ENCODE measurements at regions not wholly inside any gene's neighbourhood (a gene's known extent, or its start where the extent isn't known, plus 50 kb on each side); places are given as distances from the start of the nearest gene placed in this dataset.

GRCh38 chr7:33757563-33758165, 147.7 kb upstream of the BMPER start:
- no peak for DNase-seq

DNA sequence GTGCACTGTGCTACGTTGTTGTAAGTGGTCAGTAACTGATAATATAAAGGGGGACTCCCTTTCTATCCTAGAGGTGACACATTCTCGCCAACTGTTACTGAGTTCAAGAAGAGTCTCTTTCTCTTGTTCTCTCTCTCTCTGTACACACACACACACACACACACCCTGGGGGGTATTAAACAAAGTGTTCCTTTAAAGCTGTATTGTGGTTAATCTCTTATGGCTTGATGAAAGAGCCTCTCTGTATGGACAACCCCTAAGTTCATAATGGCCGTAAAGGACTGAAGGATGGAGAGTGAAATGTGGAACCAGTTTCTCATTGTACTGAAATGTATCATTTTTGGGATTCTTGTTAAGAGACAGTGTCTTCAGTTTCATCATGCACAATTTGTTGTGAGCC, 145.2 kb upstream of the BMPER start:
- DNase-seq = no peak

DNA sequence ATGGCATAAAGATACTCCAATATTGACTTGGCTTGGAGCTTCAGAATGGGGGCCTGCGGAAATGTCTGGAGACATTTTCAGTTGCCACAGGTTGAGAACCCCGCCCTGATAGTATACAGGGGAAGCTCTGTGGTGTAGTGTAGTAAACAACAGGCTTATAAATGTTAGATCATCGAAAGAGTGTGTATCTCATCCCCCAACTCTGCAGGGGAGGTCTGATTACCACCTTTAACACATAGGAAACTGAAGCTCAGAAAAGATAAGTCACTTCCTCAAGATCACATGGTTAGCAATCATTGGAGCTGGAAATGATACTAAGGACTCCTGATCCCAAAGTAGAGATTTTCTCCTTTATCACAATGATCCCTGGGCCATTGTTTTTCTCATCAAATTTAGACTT, 144.5 kb upstream of the BMPER start:
- no peak for DNase-seq

DNA sequence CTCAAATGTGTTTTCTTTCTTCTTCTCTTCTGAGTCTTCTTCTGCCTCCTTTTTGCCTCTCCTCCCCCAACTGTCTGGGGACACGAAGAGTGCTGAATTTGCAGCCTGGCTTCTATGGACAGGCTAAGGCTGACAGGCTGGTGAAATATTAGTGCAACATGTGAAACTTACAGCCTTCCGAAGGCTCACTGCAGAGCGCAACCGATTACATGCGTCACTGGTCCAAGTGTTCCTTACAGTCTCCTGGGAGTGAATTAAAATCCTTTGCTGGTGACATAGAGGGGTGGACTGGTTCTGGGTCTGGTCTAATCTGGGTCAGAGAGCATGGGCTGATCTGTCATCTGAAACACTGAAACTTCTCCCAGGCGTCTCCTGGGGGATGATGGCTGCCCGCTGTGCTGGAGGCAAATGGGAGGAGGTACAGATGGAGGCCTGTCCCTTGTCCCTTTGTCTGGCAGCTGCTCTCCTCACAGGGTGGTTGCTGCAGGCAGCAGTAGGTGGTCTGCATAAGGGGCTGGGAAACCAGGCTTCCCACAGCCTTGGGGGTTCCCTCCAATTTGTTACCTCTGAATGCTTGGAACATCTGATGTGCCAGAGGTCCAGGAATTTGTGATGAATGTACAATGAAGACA, 143.8 kb upstream of the BMPER start:
- DNase-seq = no peak

DNA sequence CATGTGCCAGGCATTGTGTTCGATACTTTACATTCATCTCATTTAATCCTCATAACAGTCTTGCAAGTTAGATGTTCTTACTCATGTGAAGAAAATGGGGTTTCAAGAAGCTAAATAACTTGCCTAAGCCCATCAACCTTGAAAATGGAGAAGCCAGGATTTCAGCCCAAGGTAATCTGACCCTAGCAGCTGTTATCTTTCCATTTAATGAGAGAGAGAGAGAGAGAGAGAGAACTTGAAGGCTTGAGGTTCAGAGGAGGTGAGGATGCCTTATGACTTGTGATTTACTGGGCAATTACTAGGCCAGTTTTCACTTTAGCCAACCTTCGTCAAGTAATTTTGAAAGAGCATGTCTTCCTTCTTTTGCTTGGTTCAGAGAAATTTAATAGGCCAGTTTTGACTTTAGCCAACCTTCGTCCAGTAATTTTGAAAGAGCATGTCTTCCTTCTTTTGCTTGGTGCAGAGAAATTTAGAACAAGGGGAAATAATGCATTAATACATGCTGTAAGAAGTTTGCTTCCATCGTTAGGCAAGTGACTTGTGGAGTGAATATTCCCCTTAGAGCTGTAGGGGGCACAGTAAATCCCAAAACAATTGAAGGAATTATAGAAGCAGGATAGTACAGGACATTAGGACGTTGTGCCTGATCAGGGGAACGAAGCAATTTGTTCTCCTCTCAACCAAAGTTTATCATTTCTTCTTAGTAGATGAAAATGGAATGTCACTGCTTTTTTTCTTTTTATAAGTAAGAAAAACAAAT, 143.0 kb upstream of the BMPER start:
- DNase-seq = no peak

GRCh38 chr7:33762911-33763306, 142.4 kb upstream of the BMPER start:
- DNase-seq = no peak

DNA sequence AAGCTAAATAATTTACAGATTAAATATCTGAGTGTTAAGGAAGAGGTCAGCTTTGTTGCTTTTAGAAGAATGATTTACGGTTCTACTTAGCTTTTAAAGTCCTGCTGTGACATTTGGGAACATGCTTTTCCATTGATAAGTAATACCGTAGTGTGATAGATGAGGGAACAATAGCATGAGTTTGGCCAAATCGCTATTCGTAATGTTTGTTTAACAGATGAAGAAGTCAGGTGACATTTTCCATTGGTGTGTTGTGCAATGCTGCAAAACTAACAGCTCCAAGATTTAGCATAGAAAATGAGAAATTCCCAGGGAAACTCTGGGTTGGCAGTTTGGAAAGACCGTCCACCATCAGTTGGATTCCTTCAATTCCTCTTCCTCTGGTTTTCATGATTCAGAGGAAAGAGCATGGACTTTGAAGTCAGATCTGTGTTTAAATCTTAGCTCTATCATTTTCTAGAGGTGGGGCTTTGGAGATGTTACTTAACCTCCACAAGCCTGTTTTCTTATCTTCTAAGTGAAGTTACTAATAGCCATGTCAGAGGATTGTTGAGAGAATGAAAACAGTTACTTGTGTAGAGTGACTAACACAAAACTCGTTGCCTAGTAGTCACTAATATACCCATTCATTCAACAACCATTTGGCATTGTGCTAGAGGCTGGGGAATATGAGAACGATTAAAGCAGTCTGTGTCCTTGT, 140.4 kb upstream of the BMPER start:
- no peak for DNase-seq

DNA sequence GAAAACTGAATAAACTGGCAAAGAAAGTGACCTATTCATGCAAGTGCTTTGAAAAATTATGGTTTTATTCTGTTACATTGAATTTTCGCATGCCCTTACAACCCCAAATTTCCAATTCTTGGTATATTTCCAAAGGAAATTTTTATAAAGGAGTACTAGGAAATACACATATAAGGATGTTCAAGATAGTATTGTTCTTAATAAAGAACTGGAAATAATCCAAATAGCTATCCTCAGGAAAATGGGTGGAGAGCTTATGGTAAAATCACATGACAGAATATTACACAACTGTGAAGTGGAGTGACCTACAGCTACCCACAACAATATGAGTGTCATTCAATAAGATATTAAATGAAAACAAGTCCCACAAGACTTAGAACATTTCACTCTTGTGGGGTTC, 138.9 kb upstream of the BMPER start:
- no peak for DNase-seq

DNA sequence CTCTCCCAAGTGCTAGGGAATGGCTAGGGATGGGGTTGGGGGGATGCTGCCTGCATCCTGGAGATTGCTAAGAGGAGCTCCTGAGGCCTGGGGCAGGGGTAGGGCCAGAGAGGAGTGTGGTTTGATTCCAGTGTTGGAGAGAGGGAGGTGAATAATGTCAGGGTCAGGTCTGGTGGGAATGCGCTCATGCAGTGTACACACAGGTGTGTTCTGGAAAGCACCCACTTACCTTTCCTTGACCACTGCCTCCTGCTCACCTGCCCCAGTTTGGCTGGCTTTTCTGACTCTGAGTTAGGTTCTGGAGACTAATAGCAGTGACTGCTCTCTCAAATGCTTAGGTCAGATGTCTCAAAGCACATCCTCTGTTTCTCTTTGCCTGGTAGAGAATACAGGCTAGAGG, 135.4 kb upstream of the BMPER start:
- no peak for DNase-seq

GRCh38 chr7:33770576-33770975, 134.8 kb upstream of the BMPER start:
- DNase-seq = no peak

GRCh38 chr7:33771422-33771821, 133.9 kb upstream of the BMPER start:
- no peak for DNase-seq

DNA sequence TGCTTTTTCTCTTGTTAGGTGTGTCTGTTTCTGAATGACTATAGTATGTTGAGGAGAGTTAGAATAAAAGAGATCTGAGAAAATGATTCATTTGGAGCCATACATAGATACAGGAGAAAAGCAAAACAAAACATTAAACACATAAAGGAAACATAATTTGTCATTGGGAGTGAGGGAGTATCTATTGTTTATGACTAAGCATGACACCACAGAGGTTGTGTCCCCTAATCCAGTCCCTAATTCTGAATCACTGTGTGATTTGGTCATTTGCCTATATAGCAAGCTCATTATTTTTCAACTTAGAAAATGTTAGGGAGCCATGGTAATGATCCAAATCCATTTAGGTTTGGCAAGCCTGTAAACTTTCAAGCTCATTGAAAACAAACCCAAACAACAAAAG, 132.3 kb upstream of the BMPER start:
- DNase-seq = no peak

- peak; percentile 26 for DNase-seq
Measured at GRCh38 chr7:33774762-33775523, 130.4 kb upstream of the BMPER start.

- no peak for DNase-seq
Measured at GRCh38 chr7:33775790-33776189, 129.5 kb upstream of the BMPER start.

GRCh38 chr7:33776788-33777187, 128.6 kb upstream of the BMPER start:
- DNase-seq = no peak

- no peak for DNase-seq
Measured at GRCh38 chr7:33778195-33778594, 127.1 kb upstream of the BMPER start.

DNA sequence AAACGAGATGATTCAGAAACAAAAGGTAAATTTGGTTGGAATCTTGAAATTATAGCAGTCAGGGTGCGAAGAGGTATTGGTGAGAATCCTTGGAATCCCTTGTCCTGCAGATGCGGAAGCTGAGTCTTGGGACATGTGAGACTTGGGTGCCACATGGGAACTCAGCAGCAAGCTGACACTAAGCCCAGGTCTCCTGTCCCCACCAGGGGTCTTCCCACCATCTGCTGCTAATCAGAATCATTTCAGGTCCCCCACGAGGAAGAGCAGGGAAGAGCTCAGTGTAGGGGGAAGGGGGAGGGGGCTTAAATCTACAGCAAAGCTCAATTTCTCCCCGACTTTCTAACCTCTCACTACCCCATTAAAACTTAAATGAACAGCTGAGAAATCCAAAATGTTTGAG, 126.1 kb upstream of the BMPER start:
- no peak for DNase-seq

- no peak for DNase-seq
Measured at GRCh38 chr7:33781167-33781566, 124.2 kb upstream of the BMPER start.

- no peak for DNase-seq
Measured at GRCh38 chr7:33781796-33782195, 123.5 kb upstream of the BMPER start.

DNA sequence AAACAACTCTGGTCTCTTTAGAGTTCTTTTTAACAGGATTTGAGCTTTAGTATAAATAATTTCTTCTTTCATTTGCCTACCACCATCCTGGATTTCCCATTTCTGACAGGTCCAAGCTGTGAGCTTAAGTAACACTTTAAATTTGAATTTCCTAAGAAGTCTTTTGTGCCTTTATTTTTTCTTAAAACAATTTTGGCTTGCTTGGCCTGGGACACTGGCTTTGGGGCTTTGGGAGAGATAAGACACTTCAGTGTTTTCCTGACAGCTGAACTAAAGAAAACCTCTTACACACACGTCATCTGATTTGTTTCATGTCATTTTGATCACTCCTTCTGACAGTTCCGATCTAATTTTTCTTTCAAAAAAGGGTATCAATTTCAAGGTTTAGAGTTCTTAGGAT, 121.3 kb upstream of the BMPER start:
- no peak for DNase-seq

GRCh38 chr7:33788531-33788930, 116.8 kb upstream of the BMPER start:
- DNase-seq = no peak

DNA sequence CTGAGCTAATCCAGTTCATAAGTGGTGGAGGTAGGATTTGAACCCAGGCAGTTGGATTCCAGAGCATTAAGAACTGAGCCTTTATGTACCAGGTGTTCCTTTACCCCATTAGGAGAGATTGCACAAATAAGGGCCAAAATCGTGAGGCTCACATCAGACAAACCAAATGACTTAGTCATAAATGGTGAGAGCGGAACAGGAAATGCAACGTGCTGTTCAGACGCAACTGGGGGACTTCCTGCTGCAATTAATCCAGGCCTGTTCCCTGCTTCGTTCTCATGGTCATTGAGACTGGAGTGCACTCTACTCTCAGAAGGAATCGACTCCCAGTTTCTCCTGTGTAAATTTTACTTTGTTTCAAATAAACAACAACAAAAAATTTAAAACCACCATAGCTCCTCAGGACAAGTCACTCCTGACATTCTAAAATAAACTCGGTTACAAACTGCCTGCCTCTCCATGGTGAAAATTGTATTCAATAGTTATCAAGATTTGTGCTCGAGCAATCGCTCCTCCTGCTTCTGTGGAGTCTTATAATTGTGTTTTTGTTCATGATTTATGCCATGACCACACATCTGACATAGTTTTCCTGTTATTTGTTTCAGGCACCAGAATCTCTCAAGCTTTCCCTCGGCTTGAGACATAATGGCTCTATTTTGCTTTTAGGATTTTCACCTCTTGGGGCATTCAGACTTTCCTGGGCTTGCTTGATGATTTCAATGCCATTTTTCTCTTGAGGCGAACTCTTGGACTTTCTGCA, 115.3 kb upstream of the BMPER start:
- DNase-seq = no peak

All from GOT3 (cell line).